Astrocyte of the cerebellum (primary cell): ENCODE measurements at regions not wholly inside any gene's neighbourhood (a gene's known extent, or its start where the extent isn't known, plus 50 kb on each side); places are given as distances from the start of the nearest gene placed in this dataset.

Experiments used
- DNase-seq: peaks from one replicate; pipeline ENCODE4 v3.0.0-alpha.2; 2011; ENCODE audit warnings: low read depth
- H3K4me3 ChIP-seq: 2 replicates; pipeline ENCODE4 v1.5.1; 2011; ENCODE audit warnings: mild to moderate bottlenecking, low read depth, low read length, moderate library complexity
- CTCF ChIP-seq: IDR thresholded peaks from 2 replicates; pipeline ENCODE4 v1.5.1; 2012; ENCODE audit warnings: low read length, low read depth, moderate library complexity, mild to moderate bottlenecking; ENCODE audit errors: missing control alignments
- in situ Hi-C: cut with HindIII; loops from 2 replicates; pipeline ENCODE4 v1.10.0; 2017; ENCODE audit warnings: low sequenced_read_pairs

- in situ Hi-C loops: no loop called here
- no peak overlapping the region for H3K4me3 ChIP-seq
- no peak for DNase-seq
- TF ChIP-seq CTCF: no peak
Measured at GRCh38 chr1:200252531-200252930, 157.3 kb downstream of the ZNF281 start.

GRCh38 chr1:200250469-200250868, 159.4 kb downstream of the ZNF281 start:
- no peak for DNase-seq
- in situ Hi-C loops: no loop called here
- H3K4me3 ChIP-seq: no peak overlapping the region
- TF ChIP-seq CTCF: no peak

GRCh38 chr1:200248541-200248940, 161.3 kb downstream of the ZNF281 start:
- in situ Hi-C loops: no loop called here
- H3K4me3 ChIP-seq: no peak overlapping the region
- TF ChIP-seq CTCF: no peak
- DNase-seq: no peak

- H3K4me3 ChIP-seq: no peak overlapping the region
- no peak for TF ChIP-seq CTCF
- in situ Hi-C loops: no loop called here
- DNase-seq: no peak
Measured at GRCh38 chr1:200247518-200247917, 162.3 kb downstream of the ZNF281 start.

GRCh38 chr1:200245473-200245872, 164.4 kb downstream of the ZNF281 start:
- in situ Hi-C loops: no loop called here
- H3K4me3 ChIP-seq: no peak overlapping the region
- DNase-seq: no peak
- no peak for TF ChIP-seq CTCF

GRCh38 chr1:200243042-200243437, 166.8 kb downstream of the ZNF281 start:
- peak overlapping the region; percentile 13 for H3K4me3 ChIP-seq
- in situ Hi-C loops: no loop called here
- DNase-seq: peak; percentile 24
- no peak for TF ChIP-seq CTCF
